AG04450 (cell line): ENCODE measurements at regions not wholly inside any gene's neighbourhood (a gene's known extent, or its start where the extent isn't known, plus 50 kb on each side); places are given as distances from the start of the nearest gene placed in this dataset.

Experiments
- CTCF ChIA-PET: fragments of 300-600, 350-600 bp; formaldehyde crosslinking; extraction: SDS; loops from one replicate; lab custom pipeline; 2022; ENCODE audit warnings: antibody characterized with exemption, inconsistent platforms; lab: Charles Lee
- POLR2A ChIA-PET: fragments of 350-600 bp; formaldehyde crosslinking; extraction: SDS; loops from one replicate; lab custom pipeline; 2021; ENCODE audit warnings: antibody characterized with exemption, inconsistent platforms; lab: Yijun Ruan, JAX
- DNase-seq: peaks from one replicate; pipeline ENCODE4 v3.0.0-alpha.2; 2011; ENCODE audit warnings: low read depth, low spot score
- H3K27ac ChIP-seq: one replicate; pipeline ENCODE4 v1.5.1; 2012; ENCODE audit warnings: low read depth, low read length, control low read depth
- H3K27me3 ChIP-seq: one replicate; pipeline ENCODE4 v1.6.0; 2012; ENCODE audit warnings: low read length; ENCODE audit not compliant: control insufficient read depth, insufficient read depth
- H3K4me3 ChIP-seq: 2 replicates; pipeline ENCODE4 v1.5.1; 2011; ENCODE audit warnings: mild to moderate bottlenecking, low read depth, low read length, control low read depth
- H3K9me3 ChIP-seq: 2 replicates; pipeline ENCODE4 v1.5.1; 2012; ENCODE audit warnings: low read length; ENCODE audit not compliant: control insufficient read depth, insufficient read depth
- TF ChIP-seq, protein P1 (sequence below): IDR thresholded peaks from 2 replicates; pipeline ENCODE4 v1.5.1; 2011; ENCODE audit warnings: low read depth, low read length, control low read depth, inconsistent platforms

DNA sequence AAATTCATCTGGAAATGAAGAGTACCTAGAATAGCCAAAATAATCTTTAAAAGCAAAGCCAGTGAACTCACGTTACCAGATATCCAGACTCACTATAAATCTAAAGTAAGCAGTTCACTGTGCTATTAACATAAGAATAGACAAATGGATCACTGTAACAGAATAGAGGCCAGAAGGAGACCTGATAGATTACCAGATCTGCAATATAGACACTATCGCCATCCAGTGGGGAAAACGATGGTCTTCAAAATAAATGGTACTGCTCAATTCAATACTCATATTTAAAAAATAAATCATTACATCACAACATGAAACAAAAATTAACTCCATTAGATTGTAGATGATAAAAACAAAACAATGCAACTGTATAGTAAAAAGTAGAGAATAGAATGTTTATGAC, 158.6 kb upstream of the CDH8 start:
- CTCF ChIA-PET: no interaction called here
- no peak for DNase-seq
- TF ChIP-seq, protein P1, sequence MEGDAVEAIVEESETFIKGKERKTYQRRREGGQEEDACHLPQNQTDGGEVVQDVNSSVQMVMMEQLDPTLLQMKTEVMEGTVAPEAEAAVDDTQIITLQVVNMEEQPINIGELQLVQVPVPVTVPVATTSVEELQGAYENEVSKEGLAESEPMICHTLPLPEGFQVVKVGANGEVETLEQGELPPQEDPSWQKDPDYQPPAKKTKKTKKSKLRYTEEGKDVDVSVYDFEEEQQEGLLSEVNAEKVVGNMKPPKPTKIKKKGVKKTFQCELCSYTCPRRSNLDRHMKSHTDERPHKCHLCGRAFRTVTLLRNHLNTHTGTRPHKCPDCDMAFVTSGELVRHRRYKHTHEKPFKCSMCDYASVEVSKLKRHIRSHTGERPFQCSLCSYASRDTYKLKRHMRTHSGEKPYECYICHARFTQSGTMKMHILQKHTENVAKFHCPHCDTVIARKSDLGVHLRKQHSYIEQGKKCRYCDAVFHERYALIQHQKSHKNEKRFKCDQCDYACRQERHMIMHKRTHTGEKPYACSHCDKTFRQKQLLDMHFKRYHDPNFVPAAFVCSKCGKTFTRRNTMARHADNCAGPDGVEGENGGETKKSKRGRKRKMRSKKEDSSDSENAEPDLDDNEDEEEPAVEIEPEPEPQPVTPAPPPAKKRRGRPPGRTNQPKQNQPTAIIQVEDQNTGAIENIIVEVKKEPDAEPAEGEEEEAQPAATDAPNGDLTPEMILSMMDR: no peak

DNA sequence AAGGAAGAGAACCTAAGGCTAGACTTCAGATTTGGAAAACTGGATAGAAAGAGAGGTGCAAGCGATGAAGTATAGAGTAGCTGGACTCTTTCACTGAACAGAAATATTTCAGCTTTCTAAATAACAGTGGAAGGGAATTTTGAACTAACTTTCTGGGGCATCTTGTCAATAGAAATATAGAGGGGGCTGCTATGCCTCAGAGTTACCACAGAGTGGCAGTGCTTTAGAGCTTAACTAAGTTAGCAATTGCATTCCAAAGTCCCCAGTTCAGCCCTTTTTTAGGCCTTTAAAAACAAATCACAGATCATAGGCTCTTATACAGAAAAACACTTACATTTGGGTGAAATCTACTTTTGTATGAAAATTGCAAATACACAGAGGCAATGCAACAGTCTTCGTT, 154.2 kb upstream of the CDH8 start:
- H3K27ac ChIP-seq: no peak overlapping the region
- POLR2A ChIA-PET: no interaction called here
- no peaks in the 10 kb centered on the region for H3K27me3 ChIP-seq
- no peaks in the 10 kb centered on the region for H3K9me3 ChIP-seq
- TF ChIP-seq, protein P1: no peak
- H3K4me3 ChIP-seq: no peak overlapping the region
- CTCF ChIA-PET: no interaction called here
- no peak for DNase-seq

More for the DNA sequence above, 158.6 kb upstream of the CDH8 start:
- Histone ChIP-seq H3K9me3 (peaks cover 7% of the 10 kb centered on the region; the same call in 1 of the 2 replicates), H3K4me3 (no peak overlapping the region), H3K27me3 (no peaks in the 10 kb centered on the region), H3K27ac (no peak overlapping the region)
- POLR2A ChIA-PET: no interaction called here

GRCh38 chr16:62177351-62178203, 141.3 kb upstream of the CDH8 start:
- TF ChIP-seq, protein P1: no peak

GRCh38 chr16:62170642-62171041, 134.4 kb upstream of the CDH8 start:
- ChIA-PET CTCF (no interaction called here), POLR2A (no interaction called here)
- Histone ChIP-seq H3K4me3 (no peak overlapping the region), H3K27me3 (no peaks in the 10 kb centered on the region), H3K9me3 (peaks cover 12% of the 10 kb centered on the region; the same call in 1 of the 2 replicates), H3K27ac (no peak overlapping the region)
- DNase-seq: no peak
- TF ChIP-seq, protein P1: no peak

More at GRCh38 chr16:62177351-62178203, 141.3 kb upstream of the CDH8 start:
- Histone ChIP-seq H3K27ac (no peak overlapping the region), H3K27me3 (no peaks in the 10 kb centered on the region), H3K4me3 (no peak overlapping the region), H3K9me3 (peaks cover 3% of the 10 kb centered on the region; the same call in 1 of the 2 replicates)
- DNase-seq: no peak
- ChIA-PET CTCF (no interaction called here), POLR2A (no interaction called here)

DNA sequence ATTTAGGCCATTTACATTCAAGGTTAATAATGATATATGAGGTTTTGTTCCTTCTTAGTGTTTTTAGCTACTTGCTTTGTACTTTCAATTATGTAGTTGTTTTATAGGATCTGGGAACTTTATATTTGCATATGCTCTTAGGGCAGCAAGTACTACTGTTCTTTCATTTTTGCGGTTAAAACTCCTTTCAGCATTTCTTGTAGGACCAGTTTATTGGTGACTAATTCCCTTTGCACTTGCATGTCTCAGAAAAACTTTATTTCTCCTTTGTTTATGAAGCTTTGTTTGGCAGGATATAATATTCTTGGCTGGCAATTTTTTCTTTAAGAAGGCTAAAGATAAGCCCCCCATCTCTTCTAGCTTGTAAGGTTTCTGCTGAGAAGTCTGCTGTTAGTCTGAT, 131.3 kb upstream of the CDH8 start:
- H3K4me3 ChIP-seq: no peak overlapping the region
- H3K27me3 ChIP-seq: no peaks in the 10 kb centered on the region
- no peak for DNase-seq
- POLR2A ChIA-PET: no interaction called here
- CTCF ChIA-PET: no interaction called here
- H3K9me3 ChIP-seq: peaks cover 12% of the 10 kb centered on the region; the same call in 1 of the 2 replicates
- no peak overlapping the region for H3K27ac ChIP-seq
- TF ChIP-seq, protein P1: no peak
